UCSD-AML1 (cell line): ENCODE measurements at regions not wholly inside any gene's neighbourhood (a gene's known extent, or its start where the extent isn't known, plus 50 kb on each side); places are given as distances from the start of the nearest gene placed in this dataset.
"Not testable (repeated sequence)": the region's sequence is repeated elsewhere in the genome, so short reads cannot be mapped to it uniquely, and the experiment has no call there.

Source experiments
- DNase-seq: peaks from one replicate; lab custom pipeline; 2025; ENCODE audit not compliant: unreplicated experiment; lab: John Stamatoyannopoulos, UW

- DNase-seq: no peak
These were observed 120.9 kb upstream of the ADAMTS3 start for GRCh38 chr4:72689923-72690322.

- DNase-seq: not testable (repeated sequence)
These were observed 117.4 kb upstream of the ADAMTS3 start for GRCh38 chr4:72686390-72686789.

GRCh38 chr4:72679666-72680065, 110.6 kb upstream of the ADAMTS3 start:
- DNase-seq: no peak

- DNase-seq: no peak
These were observed 108.9 kb upstream of the ADAMTS3 start for GRCh38 chr4:72677886-72678285.

GRCh38 chr4:72677265-72677664, 108.2 kb upstream of the ADAMTS3 start:
- DNase-seq: no peak

GRCh38 chr4:72671980-72672379, 103.0 kb upstream of the ADAMTS3 start:
- DNase-seq: no peak

GRCh38 chr4:72670521-72670920, 101.5 kb upstream of the ADAMTS3 start:
- no peak for DNase-seq

GRCh38 chr4:72666910-72667309, 97.9 kb upstream of the ADAMTS3 start:
- DNase-seq: no peak

GRCh38 chr4:72665171-72665968, 96.3 kb upstream of the ADAMTS3 start:
- DNase-seq: no peak

GRCh38 chr4:72663828-72664227, 94.8 kb upstream of the ADAMTS3 start:
- DNase-seq: no peak

GRCh38 chr4:72661830-72662229, 92.8 kb upstream of the ADAMTS3 start:
- DNase-seq: no peak

GRCh38 chr4:72641611-72642010, 72.6 kb upstream of the ADAMTS3 start:
- no peak for DNase-seq

GRCh38 chr4:72636866-72637265, 67.8 kb upstream of the ADAMTS3 start:
- DNase-seq: not testable (repeated sequence)

GRCh38 chr4:72635931-72636330, 66.9 kb upstream of the ADAMTS3 start:
- DNase-seq: not testable (repeated sequence)

- DNase-seq: not testable (repeated sequence)
These were observed 63.2 kb upstream of the ADAMTS3 start for GRCh38 chr4:72632253-72632652.

- no peak for DNase-seq
These were observed 62.3 kb upstream of the ADAMTS3 start for GRCh38 chr4:72631296-72631695.

GRCh38 chr4:72629540-72629939, 60.5 kb upstream of the ADAMTS3 start:
- DNase-seq: no peak

GRCh38 chr4:72627723-72628122, 58.7 kb upstream of the ADAMTS3 start:
- DNase-seq: no peak
